GM21717 (cell line): ENCODE measurements at regions not wholly inside any gene's neighbourhood (a gene's known extent, or its start where the extent isn't known, plus 50 kb on each side); places are given as distances from the start of the nearest gene placed in this dataset.
A peak's percentile ranks its signal among the peaks of the same experiment; 100 is the strongest.
"Not testable (repeated sequence)": the region's sequence is repeated elsewhere in the genome, so short reads cannot be mapped to it uniquely, and the experiment has no call there.

Source experiments
- ATAC-seq: cut with Tn5 transposase; IDR thresholded peaks from one replicate; pipeline ENCODE4 v1.9.1; 2021; ENCODE audit warnings: mild to moderate bottlenecking, moderate library complexity; ENCODE audit not compliant: unreplicated experiment

DNA sequence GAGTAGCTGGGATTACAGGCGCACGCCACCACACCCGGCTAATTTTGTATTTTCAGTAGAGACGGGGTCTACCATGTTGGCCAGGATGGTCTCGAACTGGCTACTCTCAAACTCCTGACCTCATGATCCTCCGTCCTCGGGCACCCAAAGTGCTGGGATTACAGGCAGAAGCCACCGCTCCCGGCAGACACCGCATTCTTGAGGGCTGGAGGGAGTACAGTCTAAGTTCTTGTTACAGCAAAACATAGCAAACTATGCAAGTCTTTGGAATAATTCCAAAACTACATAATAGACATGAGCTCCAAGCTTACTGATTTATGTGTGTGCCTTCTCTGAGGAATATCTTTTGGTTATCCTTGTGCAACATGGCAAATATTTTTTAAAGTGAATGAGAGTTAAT lies 299.1 kb upstream of the ZNF658 start:
- ATAC-seq = not testable (repeated sequence)

DNA sequence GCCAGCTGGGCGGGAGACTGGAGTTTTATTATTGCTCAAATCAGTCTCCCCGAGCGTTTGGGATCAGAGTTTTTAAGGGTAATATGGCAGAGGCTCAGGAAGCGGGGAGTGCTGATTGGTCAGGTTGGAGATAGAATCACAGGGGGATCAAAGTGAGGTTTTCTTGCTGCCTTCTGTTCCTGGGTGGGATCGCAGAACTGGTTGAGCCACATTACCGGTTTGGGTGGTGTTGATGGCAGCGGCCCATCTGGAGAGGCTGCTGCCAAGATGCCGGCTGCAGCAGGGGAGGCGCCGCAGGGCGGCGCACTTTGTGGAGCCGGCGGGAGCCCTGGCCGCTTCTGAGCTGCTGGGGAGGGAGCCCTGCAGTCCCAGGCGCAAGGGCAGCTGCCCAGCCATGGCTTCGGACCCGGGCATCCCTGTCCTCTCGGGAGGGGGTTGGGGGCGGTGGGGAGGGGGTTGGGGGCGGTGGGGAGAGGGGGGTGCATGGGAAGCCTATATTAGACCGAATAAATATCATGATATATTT lies 268.9 kb upstream of the ZNF658 start:
- ATAC-seq = not testable (repeated sequence)

DNA sequence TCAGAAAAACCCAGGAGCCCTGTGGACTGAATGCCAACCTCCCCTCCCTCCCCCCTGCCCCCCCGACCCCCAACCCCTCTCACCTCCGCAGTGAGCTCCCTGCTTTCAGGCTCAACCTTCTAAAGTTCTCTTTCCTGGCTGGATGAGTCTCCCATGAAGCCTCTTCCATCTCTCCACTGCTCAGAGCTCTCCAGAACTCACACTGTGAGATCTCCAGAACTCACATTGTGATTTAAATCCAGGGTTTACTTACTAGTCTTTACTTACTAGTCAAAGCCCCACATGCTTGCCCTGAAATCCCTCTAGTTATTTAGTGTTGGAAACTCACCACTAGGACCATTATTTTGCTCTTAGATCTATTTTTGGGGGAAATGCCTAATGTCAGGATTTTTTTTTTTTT lies 252.8 kb upstream of the ZNF658 start:
- not testable (repeated sequence) for ATAC-seq

DNA sequence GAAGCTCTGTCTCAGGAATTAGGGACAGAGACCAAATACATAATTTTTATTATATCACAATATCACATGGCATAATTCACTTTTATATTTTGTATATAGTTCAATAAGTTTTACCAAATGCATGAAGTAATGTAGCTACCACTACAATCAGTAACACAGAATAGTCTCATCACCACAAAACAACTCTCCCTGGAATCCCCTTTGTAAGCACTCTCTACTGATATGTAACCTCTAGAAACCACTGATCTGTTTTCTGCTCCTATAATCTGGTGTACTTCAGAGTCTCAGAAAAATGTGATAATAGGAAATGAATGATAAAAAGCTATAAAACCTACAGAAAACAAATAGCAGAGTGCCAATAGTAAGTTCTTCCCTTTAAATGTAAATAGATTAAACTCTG lies 210.3 kb upstream of the ZNF658 start:
- not testable (repeated sequence) for ATAC-seq

DNA sequence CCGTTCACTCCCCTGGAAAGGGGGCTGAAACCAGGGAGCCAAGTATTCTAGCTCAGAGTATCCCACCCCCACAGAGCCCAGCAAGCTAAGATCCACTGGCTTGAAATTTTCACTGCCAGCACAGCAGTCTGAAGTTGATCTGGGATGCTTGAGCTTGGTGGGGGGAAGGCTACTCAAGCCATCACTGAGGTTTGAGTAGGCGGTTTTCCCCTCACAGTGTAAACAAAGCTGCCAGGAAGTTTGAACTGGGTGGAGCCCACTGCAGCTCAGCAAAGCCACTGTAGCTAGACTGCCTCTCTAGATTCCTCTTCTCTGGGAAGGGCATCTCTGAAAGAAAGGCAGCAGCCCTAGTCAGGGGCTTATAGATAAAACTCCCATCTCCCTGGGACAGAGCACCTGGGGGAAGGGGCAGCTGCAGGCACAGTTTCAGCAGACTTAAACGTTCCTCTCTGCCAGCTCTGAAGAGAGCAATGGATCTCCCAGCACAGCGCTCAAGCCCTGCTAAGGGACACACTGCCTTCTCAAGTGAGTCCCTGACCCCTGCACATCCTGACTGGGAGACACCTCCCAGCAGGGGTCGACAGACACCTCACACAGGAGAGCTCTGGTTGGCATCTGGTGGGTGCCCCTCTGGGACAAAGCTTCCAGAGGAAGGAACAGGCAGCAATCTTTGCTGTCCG lies 204.8 kb upstream of the ZNF658 start:
- ATAC-seq = not testable (repeated sequence)

DNA sequence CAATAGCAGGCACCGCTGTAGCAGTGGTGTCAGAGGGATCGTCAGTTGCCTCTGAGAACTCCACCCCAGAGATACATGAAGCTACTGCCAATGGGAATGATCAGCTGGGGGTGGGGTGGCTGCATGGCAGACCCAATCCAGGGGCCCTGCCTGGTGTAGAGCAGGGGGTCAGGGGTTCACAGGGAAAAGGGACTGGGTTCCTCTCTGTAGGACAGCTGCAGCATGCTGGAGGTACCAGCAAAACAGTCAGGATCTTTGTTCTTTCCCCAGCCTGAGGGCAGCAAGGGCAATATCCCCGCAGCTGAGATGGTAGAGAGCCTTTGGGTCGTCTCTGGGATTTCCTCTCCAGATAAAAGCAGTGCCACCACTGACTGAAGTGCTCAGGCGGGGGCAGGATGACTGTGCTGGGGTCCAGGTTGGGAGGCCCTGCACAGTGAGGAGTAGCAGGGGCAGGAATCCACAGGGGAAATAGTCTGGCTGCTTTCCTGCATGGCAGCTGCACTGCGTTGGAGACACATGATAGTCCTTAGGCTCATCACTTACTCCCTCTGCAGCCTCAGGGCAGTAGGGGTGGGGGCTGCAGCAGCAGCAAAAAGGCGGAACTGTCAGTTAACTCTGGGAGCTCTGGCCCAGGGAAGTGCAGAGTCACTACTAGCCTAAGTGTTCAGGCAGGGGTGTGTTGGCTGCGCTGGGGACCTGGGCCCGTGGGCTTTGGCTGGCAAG lies 203.0 kb upstream of the ZNF658 start:
- ATAC-seq = not testable (repeated sequence)

DNA sequence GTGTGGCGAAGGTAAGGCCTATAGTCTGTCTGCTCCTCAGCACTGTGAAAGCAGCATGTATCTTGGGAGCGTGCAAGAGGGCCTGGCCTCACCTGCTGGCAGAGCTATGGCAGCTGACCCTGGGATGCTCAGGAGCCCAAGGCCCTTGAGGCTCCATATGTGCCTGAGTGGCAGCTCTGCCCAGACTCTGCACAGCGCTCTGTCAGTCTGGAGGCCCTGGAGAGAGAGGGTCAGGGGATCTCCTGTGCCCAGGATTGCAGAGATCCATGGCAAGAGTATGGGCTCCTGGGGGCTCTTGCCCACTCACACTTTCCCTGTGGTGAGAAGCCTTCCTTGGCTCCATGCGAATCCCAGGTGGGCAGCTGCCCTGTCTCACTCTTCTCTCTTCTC lies 202.5 kb upstream of the ZNF658 start:
- not testable (repeated sequence) for ATAC-seq

DNA sequence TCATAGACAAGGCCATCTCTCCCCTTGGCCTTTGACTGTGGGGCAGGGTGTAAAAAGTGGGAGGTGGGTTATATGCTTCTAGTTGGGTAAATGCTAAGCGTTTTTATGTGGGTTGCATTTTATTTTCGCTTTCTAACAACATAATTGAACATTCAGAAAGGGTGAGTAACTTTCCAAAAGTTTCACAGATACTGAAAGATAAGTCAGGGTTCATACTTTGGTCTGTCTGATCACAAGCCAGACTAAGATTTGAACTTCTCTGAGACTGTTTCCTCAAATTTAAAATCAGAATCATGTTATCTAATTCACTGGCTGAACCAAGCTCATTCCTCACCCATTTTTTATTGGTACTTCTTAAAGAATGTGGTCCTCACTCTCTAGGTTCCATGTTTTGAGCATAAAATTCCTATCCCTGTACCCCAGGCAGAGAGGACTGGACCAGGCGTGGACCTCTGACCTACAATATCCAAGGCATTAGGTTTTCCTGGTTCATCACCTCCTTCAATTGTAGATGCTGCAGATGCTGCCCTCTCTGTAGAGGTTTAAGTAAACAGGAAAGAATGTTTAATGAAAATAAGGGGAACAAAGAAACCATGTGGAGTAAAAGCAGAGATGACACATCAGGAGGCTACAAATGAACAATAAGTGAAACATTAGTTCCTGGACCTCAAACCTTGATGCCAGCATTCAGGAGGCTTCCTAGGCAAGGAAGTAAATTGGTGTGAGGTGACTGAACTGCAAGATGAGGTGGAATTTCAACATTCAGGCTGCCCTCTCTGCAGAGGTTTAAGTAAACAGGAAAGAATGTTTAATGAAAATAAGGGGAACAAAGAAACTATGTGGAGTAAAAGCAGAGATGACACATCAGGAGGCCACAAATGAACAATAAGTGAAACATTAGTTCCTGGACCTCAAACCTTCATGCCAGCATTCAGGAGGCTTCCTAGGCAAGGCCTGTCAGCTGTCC lies 198.8 kb upstream of the ZNF658 start:
- not testable (repeated sequence) for ATAC-seq

DNA sequence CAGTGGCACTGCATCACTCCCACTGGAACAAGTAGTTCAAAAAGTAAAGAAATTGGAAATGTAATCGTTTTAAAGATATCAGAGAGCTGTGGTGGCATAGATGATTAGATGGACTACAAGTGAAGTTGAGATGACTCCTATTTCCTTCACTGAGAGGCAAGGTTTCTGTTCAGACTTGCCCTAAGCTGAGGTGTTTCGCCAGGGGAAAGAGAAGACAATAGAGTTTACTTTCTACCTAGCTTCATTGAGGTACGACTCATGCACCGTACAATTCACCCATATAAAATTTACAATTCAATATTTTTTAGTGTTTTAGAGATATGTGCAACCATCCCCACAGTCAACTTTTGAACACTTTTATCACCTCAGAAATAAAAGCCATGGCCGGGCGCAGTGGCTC lies 189.0 kb upstream of the ZNF658 start:
- ATAC-seq = not testable (repeated sequence)

DNA sequence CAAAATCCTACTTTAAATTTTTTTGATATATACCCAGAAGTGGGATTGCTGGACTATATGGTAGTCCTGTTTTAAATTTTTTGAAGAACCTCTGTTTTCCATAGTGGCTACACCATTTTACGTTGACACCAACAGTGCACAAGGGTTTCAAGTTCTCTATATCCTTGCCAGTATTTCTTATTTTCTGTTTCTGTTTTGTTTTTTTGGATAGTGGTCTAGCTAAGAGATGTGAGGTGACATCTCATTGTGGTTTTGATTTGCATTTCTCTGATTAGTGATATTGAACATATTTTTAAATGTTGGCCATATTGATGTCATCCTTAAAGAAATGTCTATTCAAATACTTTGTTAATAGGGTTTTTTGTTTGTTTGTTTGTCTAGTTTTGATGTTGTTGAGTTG lies 187.7 kb upstream of the ZNF658 start:
- ATAC-seq = peak; percentile 79

DNA sequence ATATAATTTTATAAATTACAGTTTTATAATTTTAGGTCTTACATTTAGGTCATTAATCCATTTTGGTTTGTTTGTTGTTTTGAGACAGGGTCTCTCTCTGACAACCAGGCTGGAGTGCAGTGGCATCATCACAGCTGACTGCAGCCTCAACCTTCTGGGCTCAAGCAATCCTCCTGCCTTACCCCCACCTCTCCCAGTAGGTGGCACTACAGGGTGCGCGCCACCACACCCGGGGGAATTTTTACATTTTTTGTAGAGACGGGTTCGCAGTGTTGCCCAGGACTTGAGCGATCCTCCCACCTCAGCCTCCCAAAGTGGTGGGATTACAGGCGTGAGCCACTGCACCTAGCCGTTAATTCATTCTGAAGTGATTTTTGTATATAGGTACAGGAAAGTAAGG lies 187.0 kb upstream of the ZNF658 start:
- not testable (repeated sequence) for ATAC-seq

DNA sequence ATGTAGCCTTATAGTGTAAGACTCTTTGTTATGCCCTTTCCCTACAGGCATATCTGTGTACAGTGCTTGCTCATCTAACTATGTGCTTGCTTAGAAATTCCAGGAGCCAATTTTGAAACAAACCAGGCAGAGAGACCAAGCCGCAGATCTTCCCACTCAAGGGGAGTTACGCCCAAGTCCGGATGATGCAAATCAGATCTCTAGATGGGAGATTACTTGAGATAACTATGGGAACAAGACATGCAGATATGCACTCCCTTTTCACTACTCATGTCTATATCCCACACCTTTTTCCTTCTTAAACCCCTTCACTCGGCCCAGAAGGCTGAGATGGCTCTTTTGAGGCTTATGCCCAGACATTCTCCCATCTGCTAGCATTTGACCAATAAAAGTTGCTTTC lies 179.7 kb upstream of the ZNF658 start:
- not testable (repeated sequence) for ATAC-seq

DNA sequence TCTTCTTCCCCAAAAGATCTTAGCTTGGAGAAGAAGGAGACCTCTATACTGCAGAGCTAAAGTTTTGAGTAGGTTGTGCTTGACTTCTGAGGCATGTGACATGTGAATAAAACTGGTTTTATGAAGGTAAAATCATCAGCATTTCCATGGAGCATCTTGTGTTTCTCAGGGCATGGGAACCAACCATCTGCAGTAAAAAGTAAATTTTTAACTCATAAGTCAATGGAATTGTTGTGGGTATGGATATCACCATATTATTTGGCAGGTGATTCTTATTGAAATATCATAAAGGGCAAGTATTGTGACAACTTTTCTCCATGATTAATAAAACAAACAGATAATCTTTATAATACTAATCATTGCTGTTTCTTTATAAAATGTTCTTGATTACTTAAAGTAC lies 173.0 kb upstream of the ZNF658 start:
- not testable (repeated sequence) for ATAC-seq

DNA sequence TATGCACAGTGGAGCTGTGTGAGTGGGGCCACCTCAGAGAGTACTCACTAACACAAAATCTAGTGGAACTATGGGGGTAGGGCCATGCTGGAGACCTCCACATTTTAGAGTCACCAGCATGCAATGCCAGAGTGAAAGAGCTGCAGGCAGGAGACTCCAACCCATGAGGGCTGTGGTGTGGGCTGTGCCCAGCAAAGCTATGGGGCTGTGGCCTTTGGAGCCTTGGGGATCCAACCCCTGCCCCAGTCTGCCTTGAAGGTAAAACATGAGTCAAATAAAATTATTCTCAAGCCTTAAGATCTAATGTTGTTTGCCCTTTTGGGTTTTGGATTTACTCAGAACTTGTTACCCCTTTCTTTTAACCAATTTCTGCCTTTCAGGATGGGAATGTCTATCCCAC lies 163.8 kb upstream of the ZNF658 start:
- ATAC-seq = not testable (repeated sequence)

DNA sequence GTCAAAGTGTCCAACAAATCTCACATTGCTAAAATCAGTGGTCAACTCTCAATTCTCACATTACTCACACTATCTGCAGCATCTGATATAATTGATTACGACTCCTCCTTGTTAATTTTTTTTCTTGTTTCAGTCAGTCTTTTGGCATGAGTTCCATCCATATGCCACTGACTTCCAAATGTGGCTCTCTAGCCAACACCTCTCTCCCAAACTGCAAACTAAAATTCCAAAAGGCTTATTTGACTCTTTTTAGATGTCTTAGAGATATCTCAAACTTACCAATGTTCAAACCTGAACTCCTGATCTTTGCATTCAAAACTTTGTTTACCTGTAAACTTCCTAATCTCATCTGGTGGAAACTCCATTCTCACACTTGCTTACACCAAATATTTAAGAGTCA lies 162.1 kb upstream of the ZNF658 start:
- not testable (repeated sequence) for ATAC-seq

DNA sequence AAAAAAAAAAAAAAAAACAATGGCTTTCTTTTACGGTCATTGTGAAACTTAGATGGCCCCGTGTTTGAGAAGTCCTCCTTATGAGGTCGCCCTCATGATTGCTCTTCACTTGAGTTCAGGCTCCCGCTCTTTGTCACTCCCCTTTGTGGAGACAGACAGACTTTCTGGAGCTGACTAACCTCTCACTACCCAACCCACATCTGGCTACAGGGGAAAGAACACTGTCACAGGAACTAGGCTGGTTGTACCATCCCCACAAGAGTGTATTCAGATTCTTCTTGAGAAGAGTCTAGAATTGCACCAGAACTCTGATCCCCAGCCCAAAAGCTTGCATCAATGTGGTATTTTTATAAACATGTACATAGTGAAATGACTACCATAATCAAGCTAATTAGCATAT lies 160.4 kb upstream of the ZNF658 start:
- ATAC-seq = not testable (repeated sequence)

DNA sequence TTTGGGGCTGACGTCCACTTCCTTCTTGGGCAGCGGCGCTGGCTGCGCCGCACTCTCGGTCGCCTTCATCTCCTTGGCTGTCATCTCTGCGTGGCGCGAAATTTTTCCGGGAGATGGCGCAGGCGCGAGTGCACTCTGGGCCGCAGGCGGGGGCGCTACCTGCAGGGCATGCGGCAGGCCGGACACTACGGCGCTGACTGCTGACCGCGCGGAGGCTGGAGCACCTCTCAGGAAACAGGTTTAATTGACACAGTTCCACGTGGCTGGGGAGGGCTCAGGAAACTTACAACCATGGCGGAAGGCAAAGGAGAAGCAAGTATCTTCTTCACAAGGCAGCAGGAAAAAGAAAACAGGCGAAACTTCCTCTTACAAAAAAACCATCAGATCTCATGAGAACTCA lies 154.7 kb upstream of the ZNF658 start:
- ATAC-seq = not testable (repeated sequence)

DNA sequence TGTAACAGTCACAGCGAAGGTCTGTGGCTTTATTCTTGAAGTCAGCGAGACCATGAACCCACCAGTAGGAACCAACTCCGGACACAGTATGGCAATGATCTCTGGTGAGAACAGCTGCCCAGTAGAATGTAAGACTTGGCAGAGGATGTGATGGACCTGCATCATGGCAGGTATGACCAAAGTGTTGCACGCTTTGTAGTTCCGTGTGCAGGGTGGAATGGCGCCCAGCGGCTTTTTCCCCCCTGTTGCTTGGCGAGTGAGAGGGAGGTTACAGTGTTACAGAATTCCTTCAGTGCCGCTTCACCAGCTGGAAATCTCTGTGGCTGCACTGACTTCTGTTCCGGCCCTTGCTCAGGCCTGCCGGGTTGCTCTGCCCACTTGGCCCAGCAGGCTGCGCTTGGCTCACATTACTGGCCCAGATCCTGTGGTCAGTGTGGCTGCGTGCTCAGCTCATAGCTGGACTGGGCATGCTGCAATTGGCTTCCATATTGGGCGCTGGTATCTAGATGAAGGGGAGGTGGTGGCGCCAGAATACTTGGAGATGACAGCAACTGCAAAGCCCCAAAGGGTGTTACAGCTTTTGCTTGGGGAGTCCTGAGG lies 148.1 kb upstream of the ZNF658 start:
- not testable (repeated sequence) for ATAC-seq

DNA sequence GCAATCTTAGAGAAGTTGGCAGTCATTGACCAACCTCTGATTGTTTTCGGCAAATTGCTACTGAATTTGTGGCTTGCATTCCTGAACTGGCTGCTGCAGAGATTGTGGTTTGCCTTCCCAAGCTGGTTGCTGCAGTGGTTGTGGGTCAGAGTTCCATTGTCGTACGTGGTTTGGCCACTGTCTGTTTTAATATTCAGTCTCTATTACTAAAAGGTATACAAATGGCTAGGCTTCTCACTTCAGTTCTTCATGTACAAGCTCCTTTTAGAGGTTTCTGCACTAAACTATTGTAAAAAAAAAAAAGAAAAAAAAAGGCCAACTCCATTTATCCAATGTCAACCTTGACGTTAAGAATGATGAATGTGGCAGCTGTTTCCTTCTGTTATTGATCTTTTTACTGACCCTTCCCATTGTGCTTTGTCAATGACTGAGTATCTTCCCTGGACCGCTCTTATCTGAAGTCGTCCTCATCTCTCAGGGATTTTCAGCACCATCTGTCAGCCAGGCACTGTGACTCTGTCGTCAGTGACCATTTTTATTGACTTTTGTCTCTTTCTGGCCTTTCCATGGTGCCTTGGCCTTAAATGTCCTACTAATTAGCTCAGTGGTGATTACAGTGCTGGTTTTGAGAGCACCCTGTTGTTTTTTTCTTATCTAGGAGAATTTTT lies 140.6 kb upstream of the ZNF658 start:
- not testable (repeated sequence) for ATAC-seq
